GM12872 (cell line): ENCODE measurements at regions not wholly inside any gene's neighbourhood (a gene's known extent, or its start where the extent isn't known, plus 50 kb on each side); places are given as distances from the start of the nearest gene placed in this dataset.

Experiments
- TF ChIP-seq, protein P1 (sequence below): IDR thresholded peaks from 3 replicates; pipeline ENCODE4 v1.5.1; 2011; ENCODE audit warnings: low read depth, mild to moderate bottlenecking, low read length, moderate library complexity; ENCODE audit not compliant: insufficient read depth

GRCh38 chrX:22690116-22690515 lies 309.6 kb upstream of the DDX53 start:
- TF ChIP-seq, protein P1, sequence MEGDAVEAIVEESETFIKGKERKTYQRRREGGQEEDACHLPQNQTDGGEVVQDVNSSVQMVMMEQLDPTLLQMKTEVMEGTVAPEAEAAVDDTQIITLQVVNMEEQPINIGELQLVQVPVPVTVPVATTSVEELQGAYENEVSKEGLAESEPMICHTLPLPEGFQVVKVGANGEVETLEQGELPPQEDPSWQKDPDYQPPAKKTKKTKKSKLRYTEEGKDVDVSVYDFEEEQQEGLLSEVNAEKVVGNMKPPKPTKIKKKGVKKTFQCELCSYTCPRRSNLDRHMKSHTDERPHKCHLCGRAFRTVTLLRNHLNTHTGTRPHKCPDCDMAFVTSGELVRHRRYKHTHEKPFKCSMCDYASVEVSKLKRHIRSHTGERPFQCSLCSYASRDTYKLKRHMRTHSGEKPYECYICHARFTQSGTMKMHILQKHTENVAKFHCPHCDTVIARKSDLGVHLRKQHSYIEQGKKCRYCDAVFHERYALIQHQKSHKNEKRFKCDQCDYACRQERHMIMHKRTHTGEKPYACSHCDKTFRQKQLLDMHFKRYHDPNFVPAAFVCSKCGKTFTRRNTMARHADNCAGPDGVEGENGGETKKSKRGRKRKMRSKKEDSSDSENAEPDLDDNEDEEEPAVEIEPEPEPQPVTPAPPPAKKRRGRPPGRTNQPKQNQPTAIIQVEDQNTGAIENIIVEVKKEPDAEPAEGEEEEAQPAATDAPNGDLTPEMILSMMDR: no peak

GRCh38 chrX:22691966-22692565 lies 307.7 kb upstream of the DDX53 start:
- TF ChIP-seq, protein P1: no peak

GRCh38 chrX:22698151-22698550 lies 301.6 kb upstream of the DDX53 start:
- TF ChIP-seq, protein P1: no peak

DNA sequence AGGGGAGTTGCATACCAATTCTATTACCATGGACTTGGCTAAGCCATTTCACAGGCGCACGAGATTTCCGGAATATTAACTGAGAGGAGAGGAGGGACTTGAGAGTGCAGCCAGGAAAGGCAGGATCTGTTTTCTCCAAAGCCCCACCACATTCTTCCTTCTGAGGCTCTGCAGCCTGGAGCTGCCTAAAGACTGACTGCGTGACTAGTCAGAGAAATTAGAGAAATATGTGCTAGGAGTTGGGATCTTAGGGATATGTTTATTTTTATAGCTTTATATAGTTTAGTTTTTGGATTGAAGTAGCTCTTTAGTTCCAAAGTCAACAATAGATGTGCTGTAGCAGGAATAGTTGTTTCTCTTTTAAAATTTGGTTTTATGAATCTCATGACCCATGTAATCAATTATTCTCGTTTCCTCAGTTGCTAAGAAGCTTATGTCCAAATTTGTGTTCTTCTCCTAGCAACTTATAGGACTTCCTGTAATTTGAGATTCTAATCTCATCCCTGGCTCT lies 300.1 kb upstream of the DDX53 start:
- TF ChIP-seq, protein P1: no peak

DNA sequence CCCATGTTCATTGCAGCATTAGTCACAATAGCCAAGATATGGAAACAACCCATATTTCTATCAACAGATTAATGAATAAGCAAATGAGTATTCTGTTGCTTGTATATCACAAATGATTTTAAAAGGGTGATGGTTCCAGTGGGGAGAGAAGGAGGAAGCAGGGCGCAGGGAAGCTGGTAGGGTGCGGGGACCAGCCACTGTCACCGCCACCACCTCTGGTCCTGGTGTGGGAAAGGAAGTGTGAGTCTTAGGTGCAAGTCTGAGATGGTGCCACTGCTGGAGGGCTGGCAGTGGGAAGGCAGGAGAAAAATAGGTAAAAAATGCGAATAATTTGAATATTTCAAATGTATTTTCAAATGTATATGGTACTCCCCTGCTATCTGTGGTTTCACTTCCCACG lies 286.8 kb upstream of the DDX53 start:
- TF ChIP-seq, protein P1: no peak

GRCh38 chrX:22730542-22730941 lies 269.2 kb upstream of the DDX53 start:
- TF ChIP-seq, protein P1: no peak

DNA sequence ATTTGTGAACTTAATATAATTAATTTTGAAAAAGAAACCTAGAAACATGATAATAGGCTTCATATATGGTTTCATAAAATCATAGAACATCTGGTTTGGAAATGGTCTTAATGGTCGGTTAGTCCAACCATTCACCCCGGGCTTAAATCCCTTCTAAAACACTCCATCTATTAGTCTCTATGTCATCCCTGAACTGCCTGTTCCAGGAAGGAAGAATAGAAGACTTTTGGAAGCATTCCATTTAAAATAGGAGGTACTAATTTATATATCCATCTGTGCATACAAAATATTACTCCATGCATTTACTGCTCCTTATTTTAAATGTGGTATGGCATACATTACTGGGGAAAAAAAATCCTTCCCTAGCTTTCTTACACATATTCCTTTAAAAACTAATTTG lies 262.2 kb upstream of the DDX53 start:
- TF ChIP-seq, protein P1: no peak
